ENCODE measurements at regions not wholly inside any gene's neighbourhood (a gene's known extent, or its start where the extent isn't known, plus 50 kb on each side); places are given as distances from the start of the nearest gene placed in this dataset.

DNA sequence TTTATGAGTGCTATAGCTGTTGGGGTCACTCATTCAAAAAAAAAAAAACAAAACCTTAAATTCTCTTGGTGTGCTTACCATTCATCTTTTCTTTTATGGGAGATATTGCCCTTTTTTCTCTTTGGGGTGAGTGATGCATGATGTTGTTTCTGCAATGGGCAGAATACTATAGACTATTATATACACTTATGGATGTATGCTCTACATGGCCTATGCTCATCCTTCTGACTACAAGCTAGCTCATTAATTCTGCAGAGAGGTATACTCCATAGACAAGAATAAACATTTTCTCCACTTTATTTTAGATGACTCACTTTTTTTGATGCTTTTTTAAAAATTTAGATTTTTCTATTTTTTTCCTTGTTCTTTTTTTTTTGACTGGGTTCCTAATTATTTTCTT is 160.3 kb upstream of the ANK2 start:
- POLR2A ChIA-PET, result no interaction called here
- FAIRE-seq, result no peak
- intact Hi-C loops (cut with micrococcal nuclease), result no loop called here

More for the DNA sequence above, 160.3 kb upstream of the ANK2 start:
- no peak for TF ChIP-seq FOS (IDR thresholded peaks at IDR 0.05; ENCODE audit: borderline replicate concordance, insufficient read depth, low read length)
- TF ChIP-seq JUN (IDR thresholded peaks at IDR 0.05; ENCODE audit: borderline replicate concordance, insufficient read depth, insufficient read length, low read depth), result no peak
- TF ChIP-seq CTCF (IDR thresholded peaks at IDR 0.05; ENCODE audit: extremely low read depth in 1 of 2, insufficient read depth in 1 of 2, low read depth in 1 of 2, low read length in 2 of 2), result no peak
- no peak for TF ChIP-seq MYC (IDR thresholded peaks at IDR 0.05; ENCODE audit: low read depth, low read length)
- no peak for TF ChIP-seq POLR2A (IDR thresholded peaks at IDR 0.05; ENCODE audit: low read depth, low read length)
- TF ChIP-seq, protein P1, sequence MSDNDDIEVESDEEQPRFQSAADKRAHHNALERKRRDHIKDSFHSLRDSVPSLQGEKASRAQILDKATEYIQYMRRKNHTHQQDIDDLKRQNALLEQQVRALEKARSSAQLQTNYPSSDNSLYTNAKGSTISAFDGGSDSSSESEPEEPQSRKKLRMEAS (IDR thresholded peaks at IDR 0.05; ENCODE audit: insufficient read depth, insufficient read length), result no peak
- no peak for TF ChIP-seq GATA2 (IDR thresholded peaks at IDR 0.05; ENCODE audit: insufficient read depth, insufficient read length, low read depth, low read length)
- TF ChIP-seq POLR2AphosphoS5 (IDR thresholded peaks at IDR 0.05; ENCODE audit: insufficient read depth, low read depth, low read length), result no peak
- TF ChIP-seq EZH2 (IDR thresholded peaks at IDR 0.05; ENCODE audit: borderline replicate concordance, low read depth, low read length, severe bottlenecking), result no peak
- H3K4me3 ChIP-seq (replicated peaks in 1 of 3; ENCODE audit: insufficient read depth in 1 of 3, low read depth in 1 of 3, low read length in 3 of 3), result no peak overlapping the region
- no TSS peak for BruUV-seq (replicated peaks)
- H2AFZ ChIP-seq (ENCODE audit: low read depth, low read length), result no peak overlapping the region
- dilution Hi-C loops (cut with MboI; ENCODE audit: extremely low pct_ligation_motif_present, low sequenced_read_pairs), result no loop called here
- H3K9ac ChIP-seq (replicated peaks; ENCODE audit: extremely low read depth, insufficient read depth, low read length), result no peak overlapping the region
- no peaks in the 10 kb centered on the region for H3K79me2 ChIP-seq (ENCODE audit: control insufficient read depth, insufficient read depth, low read length)
- H3K27ac ChIP-seq (ENCODE audit: insufficient read depth, low read depth, low read length), result no peak overlapping the region
- no peaks in the 10 kb centered on the region for H3K36me3 ChIP-seq (ENCODE audit: control insufficient read depth in 2 of 2, extremely low read depth in 1 of 2, insufficient read depth in 2 of 2, low read length in 2 of 2)
- no peaks in the 10 kb centered on the region for H4K20me1 ChIP-seq (replicated peaks; ENCODE audit: control insufficient read depth, extremely low read depth, insufficient read depth, low read length)
- H3K4me1 ChIP-seq (ENCODE audit: control insufficient read depth, extremely low read depth, insufficient read depth, low read length), result no peaks in the 10 kb centered on the region
- H3K9me3 ChIP-seq (replicated peaks; ENCODE audit: control insufficient read depth, insufficient read depth, low read length), result no peaks in the 10 kb centered on the region
- CTCF ChIA-PET, result interaction anchor here (1.4 kb wide), 1 partner anchor 10 kb away, joined by 3 read pairs; no protein-coding TSS in a partner anchor
- no peak overlapping the region for H3K4me2 ChIP-seq (ENCODE audit: insufficient read depth, low read length)
- no peaks in the 10 kb centered on the region for H3K27me3 ChIP-seq (ENCODE audit: control insufficient read depth in 2 of 2, insufficient read depth in 2 of 2, low read length in 2 of 2)
- DNase-seq (ENCODE audit: low read depth, low spot score), result no peak
- H3K9me1 ChIP-seq (replicated peaks; ENCODE audit: control insufficient read depth, extremely low read depth, insufficient read depth, low read length), result no peaks in the 10 kb centered on the region
